ENCODE measurements at regions not wholly inside any gene's neighbourhood (a gene's known extent, or its start where the extent isn't known, plus 50 kb on each side); places are given as distances from the start of the nearest gene placed in this dataset.

DNA sequence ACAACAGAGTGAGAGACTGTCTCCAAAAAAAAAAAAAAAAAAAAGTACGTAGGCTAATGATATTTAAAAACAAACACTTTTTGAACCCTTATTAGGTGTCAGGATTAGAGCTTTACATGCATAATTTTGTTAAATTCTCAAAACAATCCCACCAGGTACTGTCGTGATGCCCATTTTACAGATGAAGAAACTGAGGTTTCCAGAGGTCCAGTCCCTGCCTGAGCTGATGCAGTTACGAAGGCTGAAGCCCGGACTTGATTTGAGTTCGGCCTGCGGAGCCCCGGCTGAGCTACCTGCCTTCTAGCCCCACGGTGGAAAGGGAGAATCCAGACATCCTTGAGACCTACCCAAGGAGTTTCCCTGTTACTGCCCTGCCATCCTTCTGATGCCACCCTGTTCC lies 137.5 kb upstream of the EEF2KMT start:
- Mint-ChIP-seq H3K27me3 (ENCODE audit: low read depth) (peaks cover 51% of the 10 kb centered on the region), H3K36me3 (no peaks in the 10 kb centered on the region), H3K4me1 (no peaks in the 10 kb centered on the region), H3K4me3 (no peak overlapping the region), H3K27ac (no peak overlapping the region), H3K9me3 (peaks cover 3% of the 10 kb centered on the region)
- DNase-seq (ENCODE audit: low spot score in 2 of 2, unreplicated experiment in 2 of 2): no peak
- TF ChIP-seq, protein P1, sequence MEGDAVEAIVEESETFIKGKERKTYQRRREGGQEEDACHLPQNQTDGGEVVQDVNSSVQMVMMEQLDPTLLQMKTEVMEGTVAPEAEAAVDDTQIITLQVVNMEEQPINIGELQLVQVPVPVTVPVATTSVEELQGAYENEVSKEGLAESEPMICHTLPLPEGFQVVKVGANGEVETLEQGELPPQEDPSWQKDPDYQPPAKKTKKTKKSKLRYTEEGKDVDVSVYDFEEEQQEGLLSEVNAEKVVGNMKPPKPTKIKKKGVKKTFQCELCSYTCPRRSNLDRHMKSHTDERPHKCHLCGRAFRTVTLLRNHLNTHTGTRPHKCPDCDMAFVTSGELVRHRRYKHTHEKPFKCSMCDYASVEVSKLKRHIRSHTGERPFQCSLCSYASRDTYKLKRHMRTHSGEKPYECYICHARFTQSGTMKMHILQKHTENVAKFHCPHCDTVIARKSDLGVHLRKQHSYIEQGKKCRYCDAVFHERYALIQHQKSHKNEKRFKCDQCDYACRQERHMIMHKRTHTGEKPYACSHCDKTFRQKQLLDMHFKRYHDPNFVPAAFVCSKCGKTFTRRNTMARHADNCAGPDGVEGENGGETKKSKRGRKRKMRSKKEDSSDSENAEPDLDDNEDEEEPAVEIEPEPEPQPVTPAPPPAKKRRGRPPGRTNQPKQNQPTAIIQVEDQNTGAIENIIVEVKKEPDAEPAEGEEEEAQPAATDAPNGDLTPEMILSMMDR (IDR thresholded peaks at IDR 0.05; ENCODE audit: unreplicated experiment): no peak

DNA sequence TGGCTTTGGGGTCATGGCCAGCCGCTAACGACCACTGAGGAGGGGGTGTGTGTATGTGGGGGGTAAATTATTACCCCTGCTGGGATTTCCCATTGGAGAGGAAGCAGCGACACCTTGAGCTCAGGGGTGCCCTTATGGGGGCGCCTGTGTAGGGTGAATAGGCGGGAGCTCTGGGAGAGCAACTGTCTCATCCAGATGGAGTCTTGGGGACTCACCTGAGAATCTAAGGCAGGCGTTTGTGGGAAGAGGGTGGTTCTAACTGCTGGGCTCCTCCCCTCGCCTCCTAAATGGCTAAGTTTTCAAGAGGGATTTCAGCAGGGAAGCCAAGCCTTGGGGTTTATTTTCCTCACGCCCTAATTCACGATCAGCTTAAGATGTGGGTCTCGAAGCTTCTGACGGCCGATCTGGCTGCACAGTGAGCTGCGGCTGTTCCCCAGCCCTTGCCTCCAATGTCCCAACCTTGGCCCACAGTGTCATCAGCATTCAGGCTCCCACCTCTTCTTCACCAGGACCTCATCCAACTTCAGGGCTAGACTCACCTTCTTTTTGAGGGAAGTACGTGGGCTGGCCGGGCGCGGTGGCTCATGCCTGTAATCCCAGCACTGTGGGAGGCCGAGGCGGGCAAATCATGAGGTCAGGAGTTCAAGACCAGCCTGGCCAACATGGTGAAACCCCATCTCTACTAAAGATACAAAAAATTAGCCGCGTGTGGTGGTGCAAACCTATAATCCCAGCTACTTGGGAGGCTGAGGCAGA lies 136.9 kb upstream of the EEF2KMT start:
- no peak for DNase-seq (ENCODE audit: low spot score in 2 of 2, unreplicated experiment in 2 of 2)
- H3K9me3 Mint-ChIP-seq: peaks cover 3% of the 10 kb centered on the region
- no peaks in the 10 kb centered on the region for H3K4me1 Mint-ChIP-seq
- H3K4me3 Mint-ChIP-seq: no peak overlapping the region
- no peaks in the 10 kb centered on the region for H3K36me3 Mint-ChIP-seq
- TF ChIP-seq, protein P1 (IDR thresholded peaks at IDR 0.05; ENCODE audit: unreplicated experiment): no peak
- no peak overlapping the region for H3K27ac Mint-ChIP-seq
- peaks cover 47% of the 10 kb centered on the region for H3K27me3 Mint-ChIP-seq (ENCODE audit: low read depth)

DNA sequence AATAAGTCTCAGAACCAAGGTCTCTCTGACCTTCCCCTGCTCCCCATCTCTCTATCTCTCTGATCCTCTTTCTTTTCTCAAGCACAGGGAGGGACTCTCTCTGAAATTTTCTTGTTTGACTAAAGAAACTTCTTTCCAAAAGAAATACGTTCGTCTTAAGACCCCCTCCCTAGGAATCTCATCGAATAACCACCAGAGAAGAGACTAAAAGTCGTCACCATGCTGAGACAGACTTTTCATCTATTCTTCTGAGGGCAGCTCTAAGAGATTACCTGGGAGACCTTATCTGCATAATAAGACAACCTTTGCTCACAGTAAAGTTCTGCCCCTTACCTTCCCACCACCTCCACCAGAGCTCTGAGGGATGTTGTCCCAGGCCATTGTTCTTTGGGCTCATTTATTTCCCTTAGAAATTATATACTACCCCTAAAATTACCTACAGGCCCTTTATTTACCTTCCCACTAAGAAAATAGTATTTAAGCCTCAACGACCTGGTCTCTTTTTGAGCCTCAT lies 133.7 kb upstream of the EEF2KMT start:
- peaks cover 19% of the 10 kb centered on the region for H3K27me3 Mint-ChIP-seq (ENCODE audit: low read depth)
- no peaks in the 10 kb centered on the region for H3K36me3 Mint-ChIP-seq
- DNase-seq (ENCODE audit: low spot score in 2 of 2, unreplicated experiment in 2 of 2): no peak
- H3K27ac Mint-ChIP-seq: no peak overlapping the region
- TF ChIP-seq, protein P1 (IDR thresholded peaks at IDR 0.05; ENCODE audit: unreplicated experiment): no peak
- H3K9me3 Mint-ChIP-seq: peaks cover 3% of the 10 kb centered on the region
- no peak overlapping the region for H3K4me3 Mint-ChIP-seq
- no peaks in the 10 kb centered on the region for H3K4me1 Mint-ChIP-seq

DNA sequence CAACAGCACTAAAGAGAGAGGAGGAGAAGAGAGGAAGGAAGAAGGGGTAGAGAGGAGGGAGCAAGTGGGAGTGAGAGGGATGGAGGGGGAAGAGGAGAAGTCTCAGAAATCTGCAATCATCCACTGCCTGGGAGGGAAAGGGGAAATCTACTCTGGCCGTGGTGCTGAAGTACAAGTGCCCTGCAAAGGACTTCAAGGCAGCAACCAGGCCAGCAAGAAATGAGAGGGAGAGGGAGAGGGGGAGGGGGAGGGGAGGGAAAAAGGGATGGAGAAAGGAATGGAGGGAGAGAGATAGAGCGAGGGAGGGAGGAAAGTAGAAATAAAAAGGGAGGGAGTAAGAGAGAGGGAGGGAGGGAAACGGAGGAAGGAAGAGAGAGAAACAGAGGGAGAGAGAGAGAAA lies 130.8 kb upstream of the EEF2KMT start:
- H3K4me3 Mint-ChIP-seq: no peak overlapping the region
- peaks cover 3% of the 10 kb centered on the region for H3K9me3 Mint-ChIP-seq

DNA sequence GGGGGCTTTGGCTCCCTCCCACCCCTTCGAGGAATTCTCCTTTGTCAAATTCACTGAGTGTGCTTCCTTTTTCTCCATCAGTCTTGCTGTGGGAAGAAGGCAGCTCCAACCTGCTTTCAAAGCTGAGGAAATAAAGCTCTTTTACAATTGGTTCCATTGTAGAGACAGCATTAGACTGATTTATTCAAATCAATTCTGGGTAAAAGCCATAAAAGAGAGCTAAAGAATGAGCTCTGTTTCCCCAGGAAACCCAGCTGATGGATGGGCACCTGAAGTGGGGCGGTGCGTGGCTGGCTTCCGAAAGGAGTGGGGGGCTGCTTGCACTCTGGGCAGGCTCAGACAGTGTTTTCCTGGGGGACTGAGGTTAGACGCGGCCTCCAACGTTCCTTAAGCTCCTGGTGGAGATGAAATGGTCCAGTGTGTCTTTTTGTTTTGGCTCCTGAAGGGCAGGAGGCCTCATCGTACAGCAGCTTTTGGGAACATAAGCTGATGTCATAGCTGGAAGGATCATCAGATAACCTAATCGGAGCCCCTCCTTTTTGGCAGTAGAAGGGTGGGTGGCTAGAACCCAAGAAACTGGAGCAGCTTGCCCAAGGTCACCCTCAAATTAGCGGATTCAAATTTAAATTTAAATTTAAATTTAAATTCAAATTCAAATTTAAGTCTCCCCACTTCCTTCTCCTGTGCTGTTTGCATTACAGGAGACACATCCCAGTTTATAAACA lies 128.5 kb upstream of the EEF2KMT start:
- Mint-ChIP-seq H3K27ac (no peak overlapping the region), H3K4me1 (no peaks in the 10 kb centered on the region), H3K36me3 (no peaks in the 10 kb centered on the region), H3K27me3 (ENCODE audit: low read depth) (peaks cover 13% of the 10 kb centered on the region), H3K4me3 (no peak overlapping the region), H3K9me3 (peaks cover 3% of the 10 kb centered on the region)
- TF ChIP-seq, protein P1 (IDR thresholded peaks at IDR 0.05; ENCODE audit: unreplicated experiment): no peak
- DNase-seq (ENCODE audit: low spot score in 2 of 2, unreplicated experiment in 2 of 2): no peak

More for the DNA sequence above, 130.8 kb upstream of the EEF2KMT start:
- no peaks in the 10 kb centered on the region for H3K36me3 Mint-ChIP-seq
- H3K4me1 Mint-ChIP-seq: no peaks in the 10 kb centered on the region
- TF ChIP-seq, protein P1 (IDR thresholded peaks at IDR 0.05; ENCODE audit: unreplicated experiment): no peak
- DNase-seq (ENCODE audit: low spot score in 2 of 2, unreplicated experiment in 2 of 2): no peak
- no peak overlapping the region for H3K27ac Mint-ChIP-seq
- peaks cover 21% of the 10 kb centered on the region for H3K27me3 Mint-ChIP-seq (ENCODE audit: low read depth)
